HG03520 (cell line): ENCODE measurements at regions not wholly inside any gene's neighbourhood (a gene's known extent, or its start where the extent isn't known, plus 50 kb on each side); places are given as distances from the start of the nearest gene placed in this dataset.
"Not testable (repeated sequence)": the region's sequence is repeated elsewhere in the genome, so short reads cannot be mapped to it uniquely, and the experiment has no call there.

ENCODE experiments used
- ATAC-seq: cut with Tn5 transposase; IDR thresholded peaks from one replicate; pipeline ENCODE4 v1.9.1; 2021; ENCODE audit warnings: mild to moderate bottlenecking, moderate library complexity; ENCODE audit not compliant: unreplicated experiment

DNA sequence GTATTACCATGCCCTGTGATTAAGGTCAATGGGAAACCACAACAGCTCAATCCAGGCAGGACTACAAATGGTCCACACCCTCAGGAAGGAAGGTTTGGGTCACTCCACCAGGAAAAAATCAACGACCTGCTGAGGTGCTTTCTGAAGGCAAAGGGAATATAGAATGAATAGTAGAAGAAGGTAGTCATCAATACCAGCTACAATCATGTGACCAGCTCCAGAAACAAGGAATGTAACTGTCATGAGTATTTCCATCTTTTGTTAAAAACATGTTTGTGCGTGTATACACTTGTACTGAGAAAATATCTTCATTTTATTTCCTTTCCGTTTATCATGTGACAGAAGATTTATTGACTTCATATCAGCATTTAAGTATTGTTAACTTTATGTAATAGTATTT, 2028.6 kb upstream of the PCDH20 start:
- not testable (repeated sequence) for ATAC-seq

DNA sequence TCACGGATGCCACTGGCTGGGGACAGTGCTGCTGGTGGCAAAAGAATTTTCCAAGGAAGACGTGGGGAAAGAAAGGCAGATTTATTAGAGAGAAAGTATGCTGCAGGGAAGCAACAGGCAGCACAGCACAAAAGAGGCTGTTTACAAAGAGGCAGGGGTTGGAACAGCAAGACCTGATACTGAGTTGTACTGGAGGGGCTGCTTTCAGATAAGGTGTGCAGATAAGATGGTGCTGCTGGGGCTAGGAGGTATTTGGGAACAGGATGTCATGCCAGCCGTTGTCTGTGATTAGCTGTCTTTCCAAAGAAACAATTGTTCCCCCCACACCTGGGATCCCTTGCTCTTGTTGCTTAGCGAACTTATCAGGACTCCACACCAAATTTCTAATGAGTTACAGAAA, 2023.3 kb upstream of the PCDH20 start:
- no peak for ATAC-seq

DNA sequence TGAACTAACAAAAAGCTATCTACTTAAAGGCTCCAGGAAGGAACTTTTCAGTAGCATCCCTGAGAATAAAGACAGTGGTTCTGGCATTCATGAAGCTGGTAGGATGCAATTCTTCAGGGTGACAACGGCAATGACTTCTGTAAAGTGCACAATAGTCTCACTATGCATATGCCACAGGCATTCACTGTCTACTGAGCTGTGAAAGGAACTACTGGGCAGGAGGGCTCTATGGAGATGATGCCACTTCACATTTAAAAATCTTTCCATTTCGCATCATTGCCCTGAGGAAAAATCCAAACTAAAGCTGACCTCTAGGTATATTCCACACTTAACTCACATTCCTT, 2020.6 kb upstream of the PCDH20 start:
- ATAC-seq, result no peak

DNA sequence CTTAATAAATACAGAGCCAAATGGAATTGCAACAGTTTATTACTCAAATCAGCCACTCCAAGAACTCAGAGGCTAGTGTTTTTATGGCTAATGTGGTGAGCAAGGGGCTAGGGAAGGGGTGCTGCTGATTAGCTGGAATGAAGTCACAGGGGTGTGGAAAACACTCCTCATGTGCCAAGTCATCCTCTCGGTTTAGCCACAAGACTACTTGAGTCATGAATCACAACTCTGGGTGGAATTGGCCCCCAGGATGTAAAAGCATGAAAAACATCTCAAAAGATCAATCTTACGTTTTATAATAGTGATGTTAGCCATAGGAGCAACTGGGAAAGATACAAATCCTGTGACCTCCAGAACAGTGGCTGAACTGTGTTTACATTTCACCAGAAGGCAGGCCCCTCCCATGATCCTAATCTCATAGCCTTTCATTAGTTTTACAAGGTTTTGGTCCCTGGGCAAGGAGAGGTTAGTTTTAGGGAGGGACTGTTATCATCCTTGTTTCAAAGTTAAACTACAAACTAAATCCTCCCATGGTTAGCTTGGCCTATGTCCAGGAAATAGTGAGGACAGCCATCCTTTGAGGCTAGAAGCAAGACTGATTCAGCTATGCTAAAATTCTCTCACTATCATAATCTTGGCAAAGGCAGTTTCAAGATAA, 2020.1 kb upstream of the PCDH20 start:
- ATAC-seq, result no peak

DNA sequence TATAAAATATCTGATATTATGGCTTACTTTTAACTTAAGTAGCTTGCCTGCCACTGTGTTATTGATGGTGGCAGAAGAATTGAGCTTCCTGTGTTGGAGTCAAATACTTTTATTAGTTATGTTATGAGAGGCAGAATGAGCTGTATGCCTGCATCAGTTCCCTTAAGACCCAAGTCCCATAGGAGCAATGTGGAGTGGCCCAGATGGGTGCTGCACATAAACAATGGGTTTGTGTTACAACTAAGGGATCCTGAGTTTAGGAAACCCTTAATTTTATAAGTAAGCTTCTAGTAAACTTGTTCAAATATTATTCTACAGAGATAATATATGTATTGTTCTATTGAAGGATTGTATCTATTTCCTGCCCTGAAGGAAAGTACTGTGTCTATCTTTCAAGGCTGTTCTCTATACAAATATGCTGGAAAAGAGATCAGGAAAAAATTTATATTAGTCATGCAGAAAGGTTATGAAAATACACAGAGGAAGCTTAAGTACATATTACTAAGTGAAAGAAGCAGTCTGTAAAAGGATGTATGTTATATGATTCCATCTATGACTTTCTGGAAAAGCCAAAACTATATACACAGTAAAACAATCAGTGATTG, 2018.0 kb upstream of the PCDH20 start:
- ATAC-seq, result no peak

DNA sequence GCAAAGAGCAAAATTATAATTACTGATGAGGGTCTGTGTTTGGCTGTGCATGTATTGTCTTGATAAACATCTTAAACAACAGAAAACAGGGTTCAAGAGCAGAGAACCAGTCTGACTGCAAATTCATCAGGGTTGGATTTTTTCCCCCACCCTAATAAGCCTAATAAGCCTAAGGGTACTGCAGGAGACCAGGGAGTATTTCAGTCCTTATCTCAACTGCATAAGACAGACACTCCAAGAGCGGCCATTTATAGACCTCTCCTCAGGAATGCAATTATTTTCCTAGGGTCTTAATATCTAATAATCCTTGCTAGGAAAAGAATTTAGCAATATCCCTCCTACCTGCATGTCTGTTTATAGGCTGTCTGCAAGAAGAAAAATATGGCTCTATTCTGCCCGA, 2011.5 kb upstream of the PCDH20 start:
- ATAC-seq, result no peak

DNA sequence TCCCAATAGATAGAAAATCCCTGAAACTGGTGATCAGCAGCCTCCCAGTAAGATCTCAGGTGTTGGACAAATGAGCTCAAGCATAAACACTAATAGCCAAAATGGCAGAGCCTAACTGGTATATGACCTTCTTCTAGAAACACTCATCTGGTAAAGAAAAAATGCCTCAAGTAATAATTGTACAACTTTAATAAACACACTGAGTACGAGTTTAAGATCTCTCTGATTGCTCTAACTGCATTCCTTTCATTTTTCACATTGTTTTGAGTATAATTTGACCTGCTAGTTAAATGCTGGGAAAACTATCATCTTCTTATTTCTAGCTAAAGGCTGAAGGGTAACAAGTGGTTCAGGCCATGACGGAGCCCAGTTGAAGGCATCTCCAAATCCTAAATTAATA, 2009.5 kb upstream of the PCDH20 start:
- ATAC-seq, result no peak

DNA sequence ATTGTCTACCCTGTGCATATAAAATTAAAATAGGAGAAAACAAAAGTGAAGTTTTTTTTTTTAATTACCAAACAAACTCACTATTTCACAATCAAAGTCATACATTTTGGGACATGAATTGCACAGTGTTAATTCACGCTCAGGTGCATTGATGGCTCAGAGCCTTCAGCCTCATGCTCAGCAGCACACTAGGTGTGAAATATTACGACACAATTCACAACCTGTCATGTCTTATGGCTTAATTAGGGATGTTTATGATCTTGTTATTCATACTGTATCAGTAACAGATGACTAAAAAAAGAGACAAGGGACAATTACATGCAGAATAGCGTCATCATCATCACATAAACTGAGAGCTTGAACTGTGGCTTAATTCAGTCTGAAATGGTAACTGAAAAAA, 2005.5 kb upstream of the PCDH20 start:
- ATAC-seq, result no peak

DNA sequence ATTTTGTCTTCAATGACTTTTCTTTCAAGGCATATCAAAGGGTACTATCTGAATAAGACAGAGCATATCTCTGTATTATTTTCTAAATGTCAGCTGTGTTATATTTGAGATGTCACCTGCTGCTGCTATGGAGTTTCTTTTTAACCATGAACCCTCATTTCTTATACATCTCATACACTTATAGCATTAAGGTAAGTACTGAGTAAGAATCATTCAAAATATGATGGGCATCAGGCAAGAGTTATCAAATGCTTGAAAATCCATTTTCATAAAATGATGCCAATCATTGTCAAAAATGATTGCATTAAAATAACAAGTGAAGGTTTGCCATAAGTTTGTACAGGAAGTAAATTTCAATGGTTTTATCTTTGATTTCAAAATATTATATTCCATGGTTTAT, 2005.0 kb upstream of the PCDH20 start:
- ATAC-seq, result no peak

DNA sequence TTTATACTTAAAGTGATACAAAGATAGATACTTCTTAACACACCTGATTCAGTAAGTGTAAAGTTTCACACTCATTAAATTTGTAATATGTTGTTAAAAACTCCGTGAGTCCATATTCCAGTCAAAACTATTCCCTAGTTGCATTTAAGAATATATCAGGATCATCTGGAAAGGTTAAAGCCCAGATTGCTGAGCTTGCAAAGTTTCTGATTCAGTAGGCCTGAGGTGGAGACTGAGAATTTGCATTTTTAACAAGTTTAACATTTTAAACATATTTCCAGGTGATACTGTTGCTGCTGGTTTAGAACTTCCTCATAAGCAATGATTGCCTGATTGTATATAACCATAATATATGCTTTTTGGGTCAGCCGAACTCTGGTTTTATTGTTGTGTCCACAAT, 1998.6 kb upstream of the PCDH20 start:
- ATAC-seq, result no peak

DNA sequence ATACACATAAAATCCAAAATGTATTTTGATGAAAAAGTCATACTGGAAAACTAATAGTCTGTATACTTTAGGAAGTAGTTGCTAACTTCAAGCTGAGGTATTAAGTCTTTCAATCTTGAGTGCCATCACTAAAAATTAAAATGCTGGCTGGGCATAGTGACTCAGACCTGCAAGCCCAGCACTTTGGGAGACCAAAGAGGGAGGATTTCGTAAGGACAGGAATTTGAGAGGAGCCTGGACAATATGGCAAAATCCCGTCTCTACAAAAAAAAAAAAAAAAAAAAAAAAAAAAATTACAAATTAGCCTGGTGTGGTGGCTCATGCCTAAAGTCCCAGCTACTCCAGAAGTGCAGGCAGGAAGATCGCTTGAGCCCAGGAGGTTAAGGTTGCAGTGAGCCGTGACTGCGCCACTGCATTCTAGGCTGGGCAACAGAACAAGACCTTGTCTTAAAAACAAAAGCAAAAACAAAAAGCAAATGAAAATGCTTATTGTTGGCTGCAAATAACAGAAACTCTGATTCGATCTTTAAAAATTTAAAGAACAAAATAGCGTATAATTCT, 1994.2 kb upstream of the PCDH20 start:
- no peak for ATAC-seq

DNA sequence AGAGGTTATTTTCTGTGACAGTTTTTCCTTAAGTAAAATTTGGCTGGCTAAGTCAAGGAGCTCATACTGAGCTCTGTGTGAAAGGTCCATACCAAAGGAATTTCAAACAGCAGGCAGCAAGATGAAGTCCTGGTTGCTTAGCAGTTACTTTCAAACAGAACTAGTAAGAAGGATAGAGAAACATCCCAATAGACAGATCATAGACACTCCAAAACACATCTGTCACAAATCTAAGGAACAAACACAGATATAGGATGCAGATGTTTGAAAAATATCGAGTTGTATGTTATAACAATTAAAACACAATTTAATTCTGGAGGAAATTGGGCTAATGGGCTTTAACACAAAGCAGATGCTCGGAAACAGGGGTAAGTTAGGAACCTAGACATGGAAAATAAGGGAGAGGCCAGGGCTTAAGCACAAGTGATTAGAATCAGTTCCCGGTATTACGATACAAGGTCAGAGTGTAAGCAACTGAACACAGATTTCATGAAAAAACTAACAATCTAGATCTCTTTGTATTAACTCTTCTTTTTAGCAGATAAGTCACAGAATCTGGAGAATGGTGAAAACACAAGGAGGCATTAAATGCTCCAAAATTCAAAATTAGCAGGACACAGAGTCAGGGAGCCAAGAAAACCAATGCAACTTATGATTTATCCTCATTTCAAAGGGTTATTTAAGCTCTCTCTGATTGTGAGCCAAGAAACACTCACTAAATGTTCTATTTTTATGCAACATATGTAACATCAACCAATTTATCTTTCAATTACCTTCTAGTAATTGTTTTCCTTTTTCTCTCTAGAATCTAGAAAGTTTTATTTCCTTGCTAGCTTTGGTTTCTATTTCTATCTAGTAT, 1992.9 kb upstream of the PCDH20 start:
- ATAC-seq, result no peak

DNA sequence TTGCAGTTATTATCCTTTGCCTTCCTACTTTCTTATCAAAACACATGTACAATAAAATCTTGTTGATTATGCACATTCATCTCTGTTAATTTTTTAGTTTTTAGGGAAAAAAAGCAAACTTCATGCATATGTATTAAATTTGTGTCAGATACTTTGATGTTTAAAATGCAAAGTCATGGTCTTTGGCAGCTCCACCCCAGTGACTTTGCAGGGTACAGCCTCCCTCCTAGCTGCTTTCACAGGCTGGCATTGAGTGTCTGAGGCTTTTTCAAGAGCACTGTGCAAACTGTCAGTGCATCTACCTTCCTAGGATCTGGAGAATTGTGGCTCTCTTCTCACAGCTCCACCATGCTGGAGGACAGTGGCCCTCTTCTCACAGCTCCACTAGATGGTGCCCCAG, 1988.1 kb upstream of the PCDH20 start:
- no peak for ATAC-seq

DNA sequence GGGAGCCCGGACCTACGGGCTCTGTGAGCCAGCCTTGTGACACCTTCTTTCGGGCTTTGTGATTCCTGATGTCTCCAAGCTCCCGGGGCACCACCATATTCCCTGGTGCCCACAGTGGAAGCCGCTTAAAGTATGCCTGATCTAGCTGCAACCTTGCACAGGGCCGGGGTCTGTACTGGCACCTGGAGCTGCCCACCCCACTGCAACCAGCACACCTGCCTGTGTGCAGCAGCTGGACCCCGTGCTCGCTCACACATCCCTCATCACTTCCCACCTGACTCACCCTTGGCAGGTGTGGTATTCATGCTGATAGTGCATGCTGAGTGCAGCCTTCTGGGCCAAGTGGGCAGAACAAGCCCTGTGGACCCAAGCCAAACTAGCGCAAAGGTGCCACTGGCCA, 1981.1 kb upstream of the PCDH20 start:
- ATAC-seq, result no peak

DNA sequence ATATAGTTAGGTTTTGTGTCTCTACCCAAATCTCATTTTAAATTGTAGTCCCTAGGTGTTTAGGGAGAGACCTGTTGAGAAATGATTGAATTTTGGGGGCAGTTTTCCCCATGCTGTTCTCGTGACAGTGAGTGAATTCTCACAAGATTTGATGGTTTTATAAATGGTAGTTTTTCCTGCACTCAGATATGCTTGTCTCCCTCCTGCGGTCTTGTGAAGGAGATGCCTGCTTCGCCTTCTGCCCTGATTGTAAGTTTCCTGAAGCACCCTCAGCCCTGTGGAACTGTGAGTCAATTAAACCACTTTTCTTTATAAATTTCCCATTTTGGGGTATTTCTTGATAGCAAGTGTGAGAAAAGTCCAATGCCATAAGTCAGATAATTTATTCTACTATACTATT, 1977.5 kb upstream of the PCDH20 start:
- no peak for ATAC-seq

DNA sequence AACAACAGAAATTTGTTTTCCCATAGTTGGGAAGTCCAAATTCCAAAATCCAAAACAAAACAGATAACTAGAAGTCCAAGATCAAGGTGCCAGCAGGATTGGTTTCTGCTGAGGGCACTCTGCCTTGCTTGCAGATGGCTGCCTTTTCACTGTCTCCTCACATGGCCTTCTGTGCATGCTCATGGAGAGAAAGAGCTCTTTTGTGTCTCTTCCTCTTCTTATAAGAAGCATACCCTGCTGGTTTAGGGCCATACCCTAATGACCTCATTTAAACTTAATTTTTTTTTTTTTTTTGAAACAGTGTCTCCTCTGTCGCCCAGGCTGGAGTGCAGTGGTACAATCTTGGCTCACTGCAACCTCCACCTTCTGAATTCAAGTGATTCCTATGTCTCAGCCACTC, 1974.1 kb upstream of the PCDH20 start:
- ATAC-seq, result no peak

DNA sequence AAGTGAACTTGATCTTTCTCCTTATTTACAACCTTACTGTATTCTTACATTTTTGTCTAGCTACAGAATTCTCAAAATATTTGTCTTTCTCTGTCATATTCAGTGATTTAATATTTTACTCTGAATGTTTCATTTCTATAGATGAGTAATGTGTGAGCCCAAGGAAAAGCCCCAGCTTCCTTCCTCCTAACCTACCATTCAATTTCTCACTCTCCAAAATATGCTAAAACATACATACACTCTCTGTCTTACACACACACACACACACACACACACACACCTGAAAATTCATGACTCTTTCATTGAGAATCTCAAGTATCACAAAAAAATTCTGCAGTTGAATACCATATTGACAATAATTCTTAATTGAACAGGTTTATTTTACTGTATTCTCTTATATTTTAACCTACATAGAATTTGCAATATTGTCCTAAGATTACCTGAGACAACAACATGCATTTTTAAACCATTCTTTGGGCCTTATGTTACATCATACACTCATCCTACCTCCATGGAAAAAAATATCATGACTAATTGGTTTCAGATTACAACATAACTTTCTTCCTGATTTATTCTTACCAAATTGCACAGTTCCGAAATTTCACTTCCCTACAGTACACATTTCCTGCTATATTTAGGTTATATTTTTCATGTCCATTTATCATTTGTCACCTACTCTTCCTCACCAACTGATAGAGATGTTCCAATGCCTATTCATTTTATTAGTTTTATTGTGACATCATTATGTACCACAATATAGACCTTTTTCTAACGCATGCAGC, 1965.6 kb upstream of the PCDH20 start:
- no peak for ATAC-seq

DNA sequence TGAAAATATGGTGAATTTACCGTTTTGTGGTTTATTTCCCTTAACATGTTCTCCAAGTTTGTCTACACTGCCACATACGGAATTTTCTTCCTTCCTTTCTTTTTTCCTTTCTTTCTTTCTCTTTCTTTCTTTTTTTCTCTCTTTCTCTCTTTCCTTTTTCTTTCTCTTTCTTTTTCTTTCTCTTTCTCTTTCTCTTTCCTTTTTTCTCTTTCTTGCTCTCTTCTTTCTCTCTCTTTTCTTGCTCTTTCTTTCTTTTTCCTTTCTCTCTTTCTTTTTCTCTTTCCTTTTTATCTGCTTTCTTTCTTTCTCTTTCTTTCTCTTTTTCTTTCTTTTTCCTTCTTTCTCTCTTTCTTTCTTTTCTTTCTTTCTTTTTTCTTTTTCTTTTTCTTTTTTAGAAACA, 1962.3 kb upstream of the PCDH20 start:
- no peak for ATAC-seq

DNA sequence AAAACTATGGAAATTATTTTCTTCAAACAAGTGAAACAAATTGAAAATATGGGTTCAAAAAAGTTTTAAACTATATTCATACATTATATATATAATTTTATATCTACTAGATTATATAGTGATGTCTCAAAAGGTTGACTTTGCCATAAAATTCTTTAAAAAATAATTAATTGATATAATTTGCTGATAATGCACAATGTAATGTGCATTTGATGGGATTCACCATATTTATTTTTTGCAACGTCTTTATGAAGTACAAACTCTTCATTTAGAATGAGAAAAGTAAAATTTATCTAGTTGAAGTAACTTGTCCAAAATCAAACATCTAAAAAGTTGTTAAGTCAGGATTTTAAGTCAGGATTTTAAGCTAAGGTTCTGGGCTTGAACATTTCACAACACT, 1954.5 kb upstream of the PCDH20 start:
- no peak for ATAC-seq

DNA sequence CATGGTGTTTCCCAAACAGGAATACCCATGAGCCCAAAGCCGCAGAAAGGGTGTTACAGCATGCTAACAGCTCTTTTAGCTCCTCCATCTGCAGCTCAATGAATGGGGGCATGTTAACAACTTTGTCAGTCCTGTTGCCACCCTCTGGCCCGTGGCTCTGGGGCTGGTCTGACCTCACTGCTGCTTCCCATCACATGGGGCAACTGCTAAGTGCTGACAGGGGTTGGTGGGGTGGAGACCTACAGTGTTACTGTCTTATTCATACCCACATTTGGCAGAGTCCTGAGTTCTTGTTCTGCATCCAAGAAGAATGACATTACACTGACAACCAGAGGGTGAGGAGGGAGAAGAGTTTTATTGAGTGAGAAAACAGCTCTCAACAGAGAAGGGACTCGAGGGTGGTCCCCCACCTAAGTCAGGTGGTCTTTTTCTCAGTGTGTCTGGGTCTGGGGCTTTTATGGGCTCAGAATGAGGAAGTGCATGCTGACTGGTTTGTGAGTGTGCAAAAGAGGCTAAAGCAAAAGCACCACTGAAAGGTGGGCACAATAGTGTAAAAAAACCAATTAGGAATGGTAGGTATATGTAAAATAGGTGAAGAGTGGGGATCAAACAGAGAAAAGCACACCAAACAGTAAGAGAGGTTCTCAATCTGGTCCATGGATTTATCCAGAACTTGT, 1952.0 kb upstream of the PCDH20 start:
- ATAC-seq, result no peak

DNA sequence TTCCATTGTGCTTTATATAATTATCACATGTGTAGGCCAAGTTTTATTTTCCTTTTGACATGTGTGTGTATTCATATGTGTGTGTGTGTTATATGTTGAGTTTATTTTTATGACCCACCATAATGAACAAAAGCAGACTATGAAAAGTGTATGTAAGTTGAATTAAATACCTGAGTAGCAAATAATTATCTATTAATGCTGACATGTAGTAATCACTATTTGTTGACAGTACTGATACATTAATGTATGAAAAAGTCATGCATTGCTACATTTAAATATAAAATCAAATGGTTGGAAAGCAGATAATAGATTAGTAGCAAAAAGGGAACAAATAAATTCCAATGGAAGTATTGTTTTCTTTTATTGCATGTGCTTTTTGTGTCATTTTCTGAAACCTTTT, 1948.5 kb upstream of the PCDH20 start:
- no peak for ATAC-seq
